Endothelial cell of umbilical vein (primary cell): ENCODE measurements at regions not wholly inside any gene's neighbourhood (a gene's known extent, or its start where the extent isn't known, plus 50 kb on each side); places are given as distances from the start of the nearest gene placed in this dataset.

ENCODE experiments used
- EZH2 ChIP-seq: IDR thresholded peaks from 2 replicates; pipeline ENCODE4 v1.6.1; 2012; ENCODE audit warnings: borderline replicate concordance, low read depth, mild to moderate bottlenecking, moderate library complexity, low read length, inconsistent platforms; ENCODE audit not compliant: severe bottlenecking
- FOS ChIP-seq: IDR thresholded peaks from 2 replicates; pipeline ENCODE4 v1.6.1; 2011; ENCODE audit warnings: mild to moderate bottlenecking, low read length, moderate library complexity, borderline replicate concordance; ENCODE audit not compliant: insufficient read depth
- GATA2 ChIP-seq: IDR thresholded peaks from 2 replicates; pipeline ENCODE4 v1.7.0; 2011; ENCODE audit warnings: low read depth, mild to moderate bottlenecking, moderate library complexity, mixed read lengths, low read length; ENCODE audit not compliant: insufficient read length, insufficient read depth
- JUN ChIP-seq: IDR thresholded peaks from 2 replicates; pipeline ENCODE4 v1.6.1; 2011; ENCODE audit warnings: borderline replicate concordance, low read depth; ENCODE audit not compliant: insufficient read length, insufficient read depth
- MYC ChIP-seq: IDR thresholded peaks from one replicate; pipeline ENCODE4 v1.6.1; 2011; ENCODE audit warnings: mild to moderate bottlenecking, low read depth, low read length
- POLR2A ChIP-seq: IDR thresholded peaks from 2 replicates; pipeline ENCODE4 v1.6.1; 2012; ENCODE audit warnings: low read depth, mild to moderate bottlenecking, control low read depth, low read length
- POLR2AphosphoS5 ChIP-seq: IDR thresholded peaks from 2 replicates; pipeline ENCODE4 v1.6.1; 2012; ENCODE audit warnings: low read depth, mild to moderate bottlenecking, control low read depth, low read length, moderate library complexity; ENCODE audit not compliant: insufficient read depth
- TF ChIP-seq, protein P1 (sequence below), 2 donors: IDR thresholded peaks; 1 replicate in 1 of 2; 2 replicates in 1 of 2; pipeline ENCODE4 v1.5.1; 2011; ENCODE audit warnings: low read length in 2 of 2, mild to moderate bottlenecking in 2 of 2, moderate library complexity in 2 of 2, control low read depth in 1 of 2, inconsistent platforms in 1 of 2, low read depth in 1 of 2; ENCODE audit not compliant: insufficient read depth in 1 of 2; ENCODE audit errors: extremely low read depth in 1 of 2
- TF ChIP-seq, protein P2 (sequence below): IDR thresholded peaks from 2 replicates; pipeline ENCODE4 v1.6.1; 2011; ENCODE audit not compliant: insufficient read depth, insufficient read length

DNA sequence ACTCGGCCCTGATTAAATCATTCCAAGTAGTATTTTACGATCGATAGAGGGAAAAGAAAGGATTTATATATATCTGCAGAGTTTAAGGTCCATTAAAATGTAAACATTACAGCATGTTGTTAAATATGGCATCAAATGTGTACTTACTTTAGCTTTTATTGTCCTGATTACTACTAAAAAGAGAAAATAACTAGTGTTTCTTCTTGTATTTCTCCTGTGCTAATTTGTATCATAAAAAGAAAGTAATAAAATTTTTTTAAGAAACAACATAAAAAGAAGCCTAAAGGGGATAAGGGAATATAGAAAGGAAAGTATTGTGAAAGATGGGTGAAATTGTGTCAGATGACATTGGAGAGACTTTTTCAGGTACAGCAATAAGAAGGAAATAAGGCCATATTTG lies 300.3 kb upstream of the ARSJ start:
- TF ChIP-seq EZH2 (no peak), POLR2AphosphoS5 (no peak), POLR2A (no peak), MYC (no peak), FOS (no peak), JUN (no peak), GATA2 (no peak)
- TF ChIP-seq, protein P1, sequence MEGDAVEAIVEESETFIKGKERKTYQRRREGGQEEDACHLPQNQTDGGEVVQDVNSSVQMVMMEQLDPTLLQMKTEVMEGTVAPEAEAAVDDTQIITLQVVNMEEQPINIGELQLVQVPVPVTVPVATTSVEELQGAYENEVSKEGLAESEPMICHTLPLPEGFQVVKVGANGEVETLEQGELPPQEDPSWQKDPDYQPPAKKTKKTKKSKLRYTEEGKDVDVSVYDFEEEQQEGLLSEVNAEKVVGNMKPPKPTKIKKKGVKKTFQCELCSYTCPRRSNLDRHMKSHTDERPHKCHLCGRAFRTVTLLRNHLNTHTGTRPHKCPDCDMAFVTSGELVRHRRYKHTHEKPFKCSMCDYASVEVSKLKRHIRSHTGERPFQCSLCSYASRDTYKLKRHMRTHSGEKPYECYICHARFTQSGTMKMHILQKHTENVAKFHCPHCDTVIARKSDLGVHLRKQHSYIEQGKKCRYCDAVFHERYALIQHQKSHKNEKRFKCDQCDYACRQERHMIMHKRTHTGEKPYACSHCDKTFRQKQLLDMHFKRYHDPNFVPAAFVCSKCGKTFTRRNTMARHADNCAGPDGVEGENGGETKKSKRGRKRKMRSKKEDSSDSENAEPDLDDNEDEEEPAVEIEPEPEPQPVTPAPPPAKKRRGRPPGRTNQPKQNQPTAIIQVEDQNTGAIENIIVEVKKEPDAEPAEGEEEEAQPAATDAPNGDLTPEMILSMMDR (IDR thresholded peaks at IDR 0.05; ENCODE audit: extremely low read depth in 1 of 2, insufficient read depth in 1 of 2, low read depth in 1 of 2, low read length in 2 of 2), result no peak
- TF ChIP-seq, protein P2, sequence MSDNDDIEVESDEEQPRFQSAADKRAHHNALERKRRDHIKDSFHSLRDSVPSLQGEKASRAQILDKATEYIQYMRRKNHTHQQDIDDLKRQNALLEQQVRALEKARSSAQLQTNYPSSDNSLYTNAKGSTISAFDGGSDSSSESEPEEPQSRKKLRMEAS, result no peak
